PC-3 (cell line): ENCODE measurements at regions not wholly inside any gene's neighbourhood (a gene's known extent, or its start where the extent isn't known, plus 50 kb on each side); places are given as distances from the start of the nearest gene placed in this dataset.

Experiments used
- ATAC-seq: fragments of 200-7000 bp; cut with Tn5 transposase; 2 replicates; pipeline ENCODE4 v1.9.1; 2020; ENCODE audit warnings: mild to moderate bottlenecking, moderate library complexity
- BruUV-seq: library from RNA; stranded (reverse); fragments of 400-500 nt; replicated peaks from 2 replicates; lab custom pipeline; 2021; lab: Mats Ljungman, UMichigan
- CTCF ChIA-PET: fragments of 300-600 bp; sonication (Branson Sonifier 250); formaldehyde crosslinking; loops from one replicate; lab custom pipeline; 2022; ENCODE audit warnings: antibody characterized with exemption; lab: Charles Lee
- POLR2A ChIA-PET: fragments of 300-600 bp; sonication (Branson Sonifier 250); formaldehyde crosslinking; loops from one replicate; lab custom pipeline; 2022; ENCODE audit warnings: antibody characterized with exemption; ENCODE audit not compliant: unreplicated experiment; lab: Charles Lee
- DNase-seq: peaks from one replicate; pipeline ENCODE4 v3.0.0-alpha.2; 2015
- H2AFZ ChIP-seq: fragments of 300-600 bp; sonication (generic); 2 replicates; pipeline ENCODE4 v1.6.0; 2016; ENCODE audit warnings: antibody characterized with exemption, low read length
- H3F3A ChIP-seq: fragments of 300-600 bp; sonication (generic); one replicate; pipeline ENCODE4 v1.6.0; 2017; ENCODE audit warnings: antibody characterized with exemption, low read length, control low read depth, mild to moderate bottlenecking; ENCODE audit not compliant: unreplicated experiment
- H3K27ac ChIP-seq: fragments of 300-600 bp; sonication (generic); 2 replicates; pipeline ENCODE4 v1.5.1; 2016; ENCODE audit warnings: mild to moderate bottlenecking, low read length
- H3K27me3 ChIP-seq: fragments of 300-600 bp; sonication (generic); 2 replicates; pipeline ENCODE4 v1.6.1; 2016; ENCODE audit warnings: low read length, mixed read lengths
- H3K36me3 ChIP-seq: fragments of 300-600 bp; sonication (generic); 2 replicates; pipeline ENCODE4 v1.6.1; 2016; ENCODE audit warnings: low read depth, mixed run types, low read length, mixed read lengths
- H3K4me1 ChIP-seq: fragments of 300-600 bp; sonication (generic); 2 replicates; pipeline ENCODE4 v1.5.1; 2016; ENCODE audit warnings: low read length; ENCODE audit not compliant: insufficient read depth
- H3K4me2 ChIP-seq: fragments of 300-600 bp; sonication (generic); 2 replicates; pipeline ENCODE4 v1.6.0; 2016; ENCODE audit warnings: low read length
- H3K4me3 ChIP-seq: fragments of 300-600 bp; sonication (generic); 2 replicates; pipeline ENCODE4 v1.5.1; 2016; ENCODE audit warnings: mild to moderate bottlenecking, low read length, mixed read lengths
- H3K79me2 ChIP-seq: fragments of 300-600 bp; sonication (generic); 2 replicates; pipeline ENCODE4 v1.6.1; 2017; ENCODE audit warnings: low read length, mixed read lengths
- H3K9ac ChIP-seq: fragments of 300-600 bp; sonication (generic); 2 replicates; pipeline ENCODE4 v1.6.0; 2016; ENCODE audit warnings: mild to moderate bottlenecking, low read length
- H3K9me2 ChIP-seq: fragments of 300-600 bp; sonication (generic); replicated peaks from 2 replicates; pipeline ENCODE4 v1.6.1; 2016; ENCODE audit warnings: mixed run types, low read length, mixed read lengths
- H3K9me3 ChIP-seq: fragments of 300-600 bp; sonication (generic); 2 replicates; pipeline ENCODE4 v1.6.1; 2016; ENCODE audit warnings: low read length, mixed read lengths
- H4K20me1 ChIP-seq: fragments of 300-600 bp; sonication (generic); 2 replicates; pipeline ENCODE4 v1.6.1; 2016; ENCODE audit warnings: low read length, mixed read lengths
- CTCF ChIP-seq: fragments of 300-600 bp; sonication (generic); conservative IDR thresholded peaks from 2 replicates; pipeline ENCODE4 v1.5.1; 2017; ENCODE audit warnings: antibody characterized with exemption, low read depth, mild to moderate bottlenecking, low read length
- EZH2 ChIP-seq: fragments of 300-600 bp; sonication (generic); IDR thresholded peaks from one replicate; pipeline ENCODE4 v1.6.1; 2017; ENCODE audit warnings: antibody characterized with exemption, mild to moderate bottlenecking, low read length; ENCODE audit not compliant: unreplicated experiment
- EZH2phosphoT487 ChIP-seq: fragments of 300-600 bp; sonication (generic); IDR thresholded peaks from 2 replicates; pipeline ENCODE4 v1.6.1; 2018; ENCODE audit warnings: mild to moderate bottlenecking, antibody characterized with exemption, low read length, borderline replicate concordance
- intact Hi-C: fragments of 100-400 bp; cut with micrococcal nuclease; formaldehyde crosslinking; loops from 2 replicates; pipeline ENCODE4 v1.9.0; 2023

GRCh38 chr14:99001241-99001640 is 270.8 kb downstream of the BCL11B start:
- no peaks in the 10 kb centered on the region for H3F3A ChIP-seq
- H4K20me1 ChIP-seq: no peaks in the 10 kb centered on the region
- no peak for ATAC-seq
- DNase-seq: no peak
- H3K4me2 ChIP-seq: no peak overlapping the region
- TF ChIP-seq EZH2 (no peak), CTCF (no peak), EZH2phosphoT487 (no peak)
- no TSS peak for BruUV-seq
- no peaks in the 10 kb centered on the region for H3K9me3 ChIP-seq
- no peaks in the 10 kb centered on the region for H3K36me3 ChIP-seq
- no peaks in the 10 kb centered on the region for H3K4me1 ChIP-seq
- H2AFZ ChIP-seq: no peak overlapping the region
- H3K27ac ChIP-seq: no peak overlapping the region
- peaks cover 18% of the 10 kb centered on the region; the same call in 1 of the 2 replicates for H3K27me3 ChIP-seq
- no peak overlapping the region for H3K9ac ChIP-seq
- no peaks in the 10 kb centered on the region for H3K9me2 ChIP-seq
- intact Hi-C loops: no loop called here
- ChIA-PET CTCF (no interaction called here), POLR2A (no interaction called here)
- H3K4me3 ChIP-seq: no peak overlapping the region
- no peaks in the 10 kb centered on the region for H3K79me2 ChIP-seq

- H3K4me1 ChIP-seq: no peaks in the 10 kb centered on the region
- ChIA-PET POLR2A (no interaction called here), CTCF (no interaction called here)
- BruUV-seq: no TSS peak
- intact Hi-C loops: no loop called here
- no peak for TF ChIP-seq EZH2
- no peak for TF ChIP-seq EZH2phosphoT487
- no peak for TF ChIP-seq CTCF
- H3F3A ChIP-seq: no peaks in the 10 kb centered on the region
- H3K9me2 ChIP-seq: no peaks in the 10 kb centered on the region
- ATAC-seq (no peak), DNase-seq (no peak)
- no peaks in the 10 kb centered on the region for H4K20me1 ChIP-seq
- H3K36me3 ChIP-seq: no peaks in the 10 kb centered on the region
- no peak overlapping the region for H3K4me3 ChIP-seq
- no peaks in the 10 kb centered on the region for H3K79me2 ChIP-seq
- H3K4me2 ChIP-seq: no peak overlapping the region
- H2AFZ ChIP-seq: no peak overlapping the region
- peaks cover 21% of the 10 kb centered on the region; the same call in 1 of the 2 replicates for H3K27me3 ChIP-seq
- H3K9ac ChIP-seq: no peak overlapping the region
- no peaks in the 10 kb centered on the region for H3K9me3 ChIP-seq
- no peak overlapping the region for H3K27ac ChIP-seq
Measured at GRCh38 chr14:99003646-99004045, 268.4 kb downstream of the BCL11B start.

GRCh38 chr14:99004112-99004511 is 267.9 kb downstream of the BCL11B start:
- no peaks in the 10 kb centered on the region for H4K20me1 ChIP-seq
- H3K79me2 ChIP-seq: no peaks in the 10 kb centered on the region
- peaks cover 21% of the 10 kb centered on the region; the same call in 1 of the 2 replicates for H3K27me3 ChIP-seq
- H3K4me2 ChIP-seq: no peak overlapping the region
- ChIA-PET CTCF (no interaction called here), POLR2A (no interaction called here)
- no peak overlapping the region for H3K9ac ChIP-seq
- H3K9me3 ChIP-seq: no peaks in the 10 kb centered on the region
- intact Hi-C loops: no loop called here
- no peaks in the 10 kb centered on the region for H3K9me2 ChIP-seq
- no peak overlapping the region for H3K4me3 ChIP-seq
- no peak overlapping the region for H3K27ac ChIP-seq
- H2AFZ ChIP-seq: no peak overlapping the region
- TF ChIP-seq CTCF: no peak
- no peak for ATAC-seq
- peak; percentile 5 for DNase-seq
- no peaks in the 10 kb centered on the region for H3K4me1 ChIP-seq
- no peaks in the 10 kb centered on the region for H3F3A ChIP-seq
- no TSS peak for BruUV-seq
- H3K36me3 ChIP-seq: no peaks in the 10 kb centered on the region
